ENCODE measurements at regions not wholly inside any gene's neighbourhood (a gene's known extent, or its start where the extent isn't known, plus 50 kb on each side); places are given as distances from the start of the nearest gene placed in this dataset.

- TF ChIP-seq CTCF (conservative IDR thresholded peaks at IDR 0.05; ENCODE audit: low read length) (no peak), EZH2phosphoT487 (IDR thresholded peaks at IDR 0.05; ENCODE audit: borderline replicate concordance, low read depth, low read length) (no peak)
Measured at GRCh38 chr2:212936572-212936971, 214.8 kb downstream of the IKZF2 start.
